PC-3 (cell line): ENCODE measurements at regions not wholly inside any gene's neighbourhood (a gene's known extent, or its start where the extent isn't known, plus 50 kb on each side); places are given as distances from the start of the nearest gene placed in this dataset.

Experiments used
- ATAC-seq: fragments of 200-7000 bp; cut with Tn5 transposase; 2 replicates; pipeline ENCODE4 v1.9.1; 2020; ENCODE audit warnings: mild to moderate bottlenecking, moderate library complexity
- BruUV-seq: library from RNA; stranded (reverse); fragments of 400-500 nt; replicated peaks from 2 replicates; lab custom pipeline; 2021; lab: Mats Ljungman, UMichigan
- CTCF ChIA-PET: fragments of 300-600 bp; sonication (Branson Sonifier 250); formaldehyde crosslinking; loops from one replicate; lab custom pipeline; 2022; ENCODE audit warnings: antibody characterized with exemption; lab: Charles Lee
- POLR2A ChIA-PET: fragments of 300-600 bp; sonication (Branson Sonifier 250); formaldehyde crosslinking; loops from one replicate; lab custom pipeline; 2022; ENCODE audit warnings: antibody characterized with exemption; ENCODE audit not compliant: unreplicated experiment; lab: Charles Lee
- DNase-seq: peaks from one replicate; pipeline ENCODE4 v3.0.0-alpha.2; 2015
- H2AFZ ChIP-seq: fragments of 300-600 bp; sonication (generic); 2 replicates; pipeline ENCODE4 v1.6.0; 2016; ENCODE audit warnings: antibody characterized with exemption, low read length
- H3F3A ChIP-seq: fragments of 300-600 bp; sonication (generic); one replicate; pipeline ENCODE4 v1.6.0; 2017; ENCODE audit warnings: antibody characterized with exemption, low read length, control low read depth, mild to moderate bottlenecking; ENCODE audit not compliant: unreplicated experiment
- H3K27ac ChIP-seq: fragments of 300-600 bp; sonication (generic); 2 replicates; pipeline ENCODE4 v1.5.1; 2016; ENCODE audit warnings: mild to moderate bottlenecking, low read length
- H3K27me3 ChIP-seq: fragments of 300-600 bp; sonication (generic); 2 replicates; pipeline ENCODE4 v1.6.1; 2016; ENCODE audit warnings: low read length, mixed read lengths
- H3K36me3 ChIP-seq: fragments of 300-600 bp; sonication (generic); 2 replicates; pipeline ENCODE4 v1.6.1; 2016; ENCODE audit warnings: low read depth, mixed run types, low read length, mixed read lengths
- H3K4me1 ChIP-seq: fragments of 300-600 bp; sonication (generic); 2 replicates; pipeline ENCODE4 v1.5.1; 2016; ENCODE audit warnings: low read length; ENCODE audit not compliant: insufficient read depth
- H3K4me2 ChIP-seq: fragments of 300-600 bp; sonication (generic); 2 replicates; pipeline ENCODE4 v1.6.0; 2016; ENCODE audit warnings: low read length
- H3K4me3 ChIP-seq: fragments of 300-600 bp; sonication (generic); 2 replicates; pipeline ENCODE4 v1.5.1; 2016; ENCODE audit warnings: mild to moderate bottlenecking, low read length, mixed read lengths
- H3K79me2 ChIP-seq: fragments of 300-600 bp; sonication (generic); 2 replicates; pipeline ENCODE4 v1.6.1; 2017; ENCODE audit warnings: low read length, mixed read lengths
- H3K9ac ChIP-seq: fragments of 300-600 bp; sonication (generic); 2 replicates; pipeline ENCODE4 v1.6.0; 2016; ENCODE audit warnings: mild to moderate bottlenecking, low read length
- H3K9me2 ChIP-seq: fragments of 300-600 bp; sonication (generic); replicated peaks from 2 replicates; pipeline ENCODE4 v1.6.1; 2016; ENCODE audit warnings: mixed run types, low read length, mixed read lengths
- H3K9me3 ChIP-seq: fragments of 300-600 bp; sonication (generic); 2 replicates; pipeline ENCODE4 v1.6.1; 2016; ENCODE audit warnings: low read length, mixed read lengths
- H4K20me1 ChIP-seq: fragments of 300-600 bp; sonication (generic); 2 replicates; pipeline ENCODE4 v1.6.1; 2016; ENCODE audit warnings: low read length, mixed read lengths
- CTCF ChIP-seq: fragments of 300-600 bp; sonication (generic); conservative IDR thresholded peaks from 2 replicates; pipeline ENCODE4 v1.5.1; 2017; ENCODE audit warnings: antibody characterized with exemption, low read depth, mild to moderate bottlenecking, low read length
- EZH2 ChIP-seq: fragments of 300-600 bp; sonication (generic); IDR thresholded peaks from one replicate; pipeline ENCODE4 v1.6.1; 2017; ENCODE audit warnings: antibody characterized with exemption, mild to moderate bottlenecking, low read length; ENCODE audit not compliant: unreplicated experiment
- EZH2phosphoT487 ChIP-seq: fragments of 300-600 bp; sonication (generic); IDR thresholded peaks from 2 replicates; pipeline ENCODE4 v1.6.1; 2018; ENCODE audit warnings: mild to moderate bottlenecking, antibody characterized with exemption, low read length, borderline replicate concordance
- intact Hi-C: fragments of 100-400 bp; cut with micrococcal nuclease; formaldehyde crosslinking; loops from 2 replicates; pipeline ENCODE4 v1.9.0; 2023

DNA sequence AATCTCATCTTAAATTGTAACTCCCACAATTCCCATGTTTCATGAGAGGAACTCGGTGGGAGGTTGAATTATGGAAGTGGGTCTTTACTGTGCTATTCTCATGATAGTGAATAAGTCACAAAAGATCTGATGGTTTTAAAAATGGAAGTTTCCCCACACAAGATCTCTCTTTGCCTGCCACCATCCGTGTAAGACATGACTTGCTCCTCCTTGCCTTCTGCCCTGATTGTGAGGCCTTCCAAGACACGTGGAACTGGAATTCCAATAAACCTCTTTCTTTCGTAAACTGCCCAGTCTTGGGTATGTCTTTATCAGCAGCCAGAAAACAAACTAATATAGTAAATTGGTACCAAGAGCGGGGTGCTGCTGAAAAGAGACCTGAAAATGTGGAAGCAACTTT, 761.6 kb upstream of the RGS18 start:
- Histone ChIP-seq H3K36me3 (no peaks in the 10 kb centered on the region), H3K79me2 (no peaks in the 10 kb centered on the region), H3K9ac (no peak overlapping the region), H3K9me2 (no peaks in the 10 kb centered on the region), H2AFZ (no peak overlapping the region), H3K9me3 (no peaks in the 10 kb centered on the region), H3K4me3 (no peak overlapping the region), H4K20me1 (no peaks in the 10 kb centered on the region), H3K27me3 (no peaks in the 10 kb centered on the region), H3K27ac (no peak overlapping the region), H3K4me2 (no peak overlapping the region), H3K4me1 (no peaks in the 10 kb centered on the region), H3F3A (no peaks in the 10 kb centered on the region)
- BruUV-seq, result no TSS peak
- intact Hi-C loops, result no loop called here
- no peak for ATAC-seq
- TF ChIP-seq CTCF, result no peak
- no peak for TF ChIP-seq EZH2
- TF ChIP-seq EZH2phosphoT487, result no peak
- ChIA-PET CTCF (no interaction called here), POLR2A (no interaction called here)
- DNase-seq, result no peak

- TF ChIP-seq CTCF (no peak), EZH2 (no peak), EZH2phosphoT487 (no peak)
- ChIA-PET POLR2A (no interaction called here), CTCF (no interaction called here)
Measured at GRCh38 chr1:191398551-191398950, 759.7 kb upstream of the RGS18 start.

GRCh38 chr1:191405417-191405816, 752.8 kb upstream of the RGS18 start:
- CTCF ChIA-PET, result no interaction called here
- Histone ChIP-seq H3K27ac (no peak overlapping the region), H3K9me3 (no peaks in the 10 kb centered on the region), H2AFZ (no peak overlapping the region), H3K4me3 (no peak overlapping the region), H4K20me1 (no peaks in the 10 kb centered on the region), H3K9me2 (no peaks in the 10 kb centered on the region), H3K4me1 (no peaks in the 10 kb centered on the region; the same call in 1 of the 2 replicates), H3K36me3 (no peaks in the 10 kb centered on the region), H3K9ac (no peak overlapping the region), H3K4me2 (no peak overlapping the region), H3F3A (no peaks in the 10 kb centered on the region), H3K27me3 (no peaks in the 10 kb centered on the region), H3K79me2 (no peaks in the 10 kb centered on the region)
- DNase-seq (no peak), ATAC-seq (no peak)
- no peak for TF ChIP-seq CTCF
- TF ChIP-seq EZH2, result no peak
- TF ChIP-seq EZH2phosphoT487, result no peak
- POLR2A ChIA-PET, result no interaction called here
- no TSS peak for BruUV-seq
- intact Hi-C loops, result no loop called here

More at GRCh38 chr1:191398551-191398950, 759.7 kb upstream of the RGS18 start:
- no TSS peak for BruUV-seq
- Histone ChIP-seq H3K9ac (no peak overlapping the region), H3K27me3 (no peaks in the 10 kb centered on the region), H3K36me3 (no peaks in the 10 kb centered on the region), H3K4me3 (no peak overlapping the region), H3K9me2 (no peaks in the 10 kb centered on the region), H4K20me1 (no peaks in the 10 kb centered on the region), H3F3A (no peaks in the 10 kb centered on the region), H3K4me1 (no peaks in the 10 kb centered on the region), H3K79me2 (no peaks in the 10 kb centered on the region), H3K9me3 (no peaks in the 10 kb centered on the region), H3K27ac (no peak overlapping the region), H3K4me2 (no peak overlapping the region), H2AFZ (no peak overlapping the region)
- intact Hi-C loops, result no loop called here
- ATAC-seq (no peak), DNase-seq (no peak)
